ENCODE measurements at regions not wholly inside any gene's neighbourhood (a gene's known extent, or its start where the extent isn't known, plus 50 kb on each side); places are given as distances from the start of the nearest gene placed in this dataset.

GRCh38 chr4:182969651-182970279 is 52.6 kb upstream of the DCTD start:
- DNase-seq: no peak

GRCh38 chr4:182968917-182969650 is 51.9 kb upstream of the DCTD start:
- no peak for DNase-seq

GRCh38 chr4:182967403-182967802 is 50.2 kb upstream of the DCTD start:
- DNase-seq: no peak

Measured in hindlimb muscle (tissue), 1 donor.